GM12878 (cell line): ENCODE measurements at regions not wholly inside any gene's neighbourhood (a gene's known extent, or its start where the extent isn't known, plus 50 kb on each side); places are given as distances from the start of the nearest gene placed in this dataset.

Source experiments
- CBFB ChIP-seq: IDR thresholded peaks from 2 replicates; pipeline ENCODE4 v1.6.1; 2016; ENCODE audit warnings: antibody characterized with exemption, low read depth
- EZH2 ChIP-seq: IDR thresholded peaks from 2 replicates; pipeline ENCODE4 v1.6.1; 2012; ENCODE audit warnings: low read depth, mild to moderate bottlenecking, control low read depth, inconsistent platforms, low read length, borderline replicate concordance; ENCODE audit not compliant: control insufficient read depth
- KAT2A ChIP-seq: conservative IDR thresholded peaks from 2 replicates; pipeline ENCODE4 v1.6.1; 2011; ENCODE audit warnings: low read depth, low read length; ENCODE audit not compliant: control insufficient read depth
- POLR2A ChIP-seq: IDR thresholded peaks from 2 replicates; pipeline ENCODE4 v1.6.1; 2011; ENCODE audit warnings: low read depth, mild to moderate bottlenecking, low read length
- SPI1 ChIP-seq: IDR thresholded peaks from 2 replicates; pipeline ENCODE4 v1.6.1; 2011; ENCODE audit warnings: low read depth, mild to moderate bottlenecking, low read length, moderate library complexity, borderline replicate concordance; ENCODE audit not compliant: insufficient read depth
- ZBED1 ChIP-seq: IDR thresholded peaks from 2 replicates; pipeline ENCODE4 v1.6.1; 2016; ENCODE audit warnings: borderline replicate concordance
- TF ChIP-seq, protein P1 (sequence below), 3 experiments: IDR thresholded peaks in 2 of 3; conservative IDR thresholded peaks in 1 of 3; 2 replicates each; pipeline ENCODE4 v1.5.1; 2011; ENCODE audit warnings: low read depth in 3 of 3, low read length in 3 of 3, mild to moderate bottlenecking in 3 of 3, control low read depth in 2 of 3, moderate library complexity in 2 of 3, inconsistent platforms in 1 of 3, mixed read lengths in 1 of 3; ENCODE audit not compliant: control insufficient read depth in 2 of 3, insufficient read depth in 1 of 3; ENCODE audit errors: extremely low read depth in 1 of 3

DNA sequence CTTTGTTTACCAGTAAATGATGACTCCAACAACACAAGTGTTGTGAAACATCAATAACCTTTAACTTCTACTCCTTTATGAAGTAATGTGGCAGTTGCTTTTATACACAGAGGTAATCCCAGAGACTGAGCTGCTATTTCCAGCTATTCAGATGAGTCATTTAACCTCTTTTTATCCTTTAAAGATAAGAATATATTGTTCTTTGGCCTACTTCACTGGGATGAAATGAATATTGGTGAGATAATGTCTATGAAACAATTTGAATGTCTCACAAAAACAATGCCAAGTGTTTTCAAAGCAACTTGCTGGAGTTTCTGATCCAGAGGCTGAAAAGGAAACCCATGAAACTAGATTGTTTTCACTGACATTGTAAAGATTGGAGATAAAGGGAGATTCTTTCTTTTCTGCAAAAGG lies 564.4 kb upstream of the LUZP2 start:
- no peak for TF ChIP-seq EZH2
- no peak for TF ChIP-seq POLR2A
- no peak for TF ChIP-seq CBFB
- TF ChIP-seq, protein P1, sequence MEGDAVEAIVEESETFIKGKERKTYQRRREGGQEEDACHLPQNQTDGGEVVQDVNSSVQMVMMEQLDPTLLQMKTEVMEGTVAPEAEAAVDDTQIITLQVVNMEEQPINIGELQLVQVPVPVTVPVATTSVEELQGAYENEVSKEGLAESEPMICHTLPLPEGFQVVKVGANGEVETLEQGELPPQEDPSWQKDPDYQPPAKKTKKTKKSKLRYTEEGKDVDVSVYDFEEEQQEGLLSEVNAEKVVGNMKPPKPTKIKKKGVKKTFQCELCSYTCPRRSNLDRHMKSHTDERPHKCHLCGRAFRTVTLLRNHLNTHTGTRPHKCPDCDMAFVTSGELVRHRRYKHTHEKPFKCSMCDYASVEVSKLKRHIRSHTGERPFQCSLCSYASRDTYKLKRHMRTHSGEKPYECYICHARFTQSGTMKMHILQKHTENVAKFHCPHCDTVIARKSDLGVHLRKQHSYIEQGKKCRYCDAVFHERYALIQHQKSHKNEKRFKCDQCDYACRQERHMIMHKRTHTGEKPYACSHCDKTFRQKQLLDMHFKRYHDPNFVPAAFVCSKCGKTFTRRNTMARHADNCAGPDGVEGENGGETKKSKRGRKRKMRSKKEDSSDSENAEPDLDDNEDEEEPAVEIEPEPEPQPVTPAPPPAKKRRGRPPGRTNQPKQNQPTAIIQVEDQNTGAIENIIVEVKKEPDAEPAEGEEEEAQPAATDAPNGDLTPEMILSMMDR (IDR thresholded peaks at IDR 0.05 in 2 of 3, conservative IDR thresholded peaks at IDR 0.05 in 1 of 3; ENCODE audit: control insufficient read depth in 2 of 3, extremely low read depth in 1 of 3, insufficient read depth in 1 of 3, low read depth in 3 of 3, low read length in 3 of 3), result no peak
- no peak for TF ChIP-seq ZBED1
- TF ChIP-seq SPI1, result no peak
- TF ChIP-seq KAT2A, result no peak
